ENCODE measurements at regions not wholly inside any gene's neighbourhood (a gene's known extent, or its start where the extent isn't known, plus 50 kb on each side); places are given as distances from the start of the nearest gene placed in this dataset.
"Not testable (repeated sequence)": the region's sequence is repeated elsewhere in the genome, so short reads cannot be mapped to it uniquely, and the experiment has no call there.

GRCh38 chr13:65675383-65675782 is 1554.8 kb downstream of the PCDH9 start:
- DNase-seq, result not testable (repeated sequence)

GRCh38 chr13:65670014-65670625 is 1560.0 kb downstream of the PCDH9 start:
- no peak for DNase-seq

DNA sequence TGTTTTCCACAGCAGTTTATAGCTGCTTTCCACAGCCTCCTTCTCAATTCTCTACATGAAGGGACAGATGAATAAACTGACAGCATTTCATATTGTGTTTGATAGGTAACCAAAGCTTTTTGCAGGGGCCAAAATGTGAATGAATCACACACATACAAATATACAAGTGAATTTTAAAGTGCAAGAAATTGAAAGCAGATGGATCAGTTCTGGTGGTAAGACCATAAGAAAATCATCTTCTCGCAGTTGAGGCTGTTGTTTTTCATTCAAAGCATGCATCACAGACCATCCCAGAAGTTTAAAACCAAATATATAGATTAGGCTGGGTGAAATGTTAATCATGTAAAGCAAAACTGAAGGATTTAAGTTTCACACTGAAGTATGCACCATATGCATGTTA is 1569.4 kb downstream of the PCDH9 start:
- no peak for DNase-seq

DNA sequence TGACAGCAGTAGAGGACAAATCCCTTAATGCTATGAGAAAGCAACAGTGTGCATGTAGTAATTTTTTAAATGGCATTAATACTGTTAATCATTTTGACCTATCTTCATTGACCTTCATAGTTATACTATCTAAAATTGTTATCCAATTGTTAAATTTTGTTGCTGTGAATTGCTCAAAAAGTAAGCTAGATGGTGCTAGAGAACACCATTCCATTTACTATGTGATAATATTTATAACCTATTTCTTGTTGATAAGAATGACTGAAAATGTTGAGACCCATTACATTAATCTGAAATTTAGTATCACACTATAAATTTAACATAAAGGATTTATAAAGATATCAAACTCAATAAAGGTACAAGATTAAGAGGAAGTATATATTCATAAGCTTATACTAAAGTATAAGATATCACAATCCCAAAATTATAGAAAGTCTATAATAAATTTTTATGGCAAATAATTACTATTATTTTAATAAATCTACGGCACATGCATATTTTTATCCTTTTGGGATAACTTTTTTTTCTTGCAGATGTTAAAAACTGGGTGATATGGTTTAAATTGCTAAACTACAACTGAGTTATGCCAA is 1573.3 kb downstream of the PCDH9 start:
- DNase-seq, result no peak

DNA sequence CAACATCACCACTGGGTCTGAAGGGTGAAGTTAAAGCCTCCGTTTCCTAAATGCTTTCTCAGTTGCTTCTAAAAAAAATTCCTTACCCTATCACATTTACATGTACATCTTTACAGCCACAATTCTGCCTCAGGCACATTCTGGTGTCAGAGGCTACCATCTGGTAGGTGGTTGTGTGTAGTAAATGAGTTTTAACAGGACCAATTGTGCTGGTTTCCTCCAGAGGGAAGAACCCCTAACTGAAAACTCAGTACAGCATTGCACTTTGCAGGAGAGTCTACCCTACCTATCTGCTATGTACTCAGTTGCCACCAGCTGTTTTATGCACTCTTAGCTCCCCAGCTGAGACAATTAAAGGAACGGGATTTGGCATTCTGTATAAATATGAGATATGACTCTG is 1576.5 kb downstream of the PCDH9 start:
- no peak for DNase-seq

DNA sequence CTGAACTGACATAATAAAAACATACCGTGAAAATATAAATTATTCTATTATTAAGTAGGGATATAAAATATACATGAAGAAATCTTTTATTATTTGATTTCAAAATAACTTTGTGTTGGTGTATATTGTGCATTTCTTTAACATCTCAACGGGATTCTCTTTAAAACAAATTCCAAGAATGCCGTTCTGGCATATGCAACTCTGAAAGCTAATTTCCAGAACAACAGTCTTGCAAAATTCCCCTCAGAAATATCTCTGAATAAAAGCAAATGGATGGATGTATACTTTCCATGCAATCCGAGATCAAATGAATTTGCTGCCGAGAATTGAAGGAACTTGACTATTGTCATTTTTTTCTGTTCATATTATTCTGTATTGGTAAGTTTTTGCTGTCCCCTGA is 1579.8 kb downstream of the PCDH9 start:
- no peak for DNase-seq

- no peak for DNase-seq
Measured at GRCh38 chr13:65642996-65643395, 1587.1 kb downstream of the PCDH9 start.

DNA sequence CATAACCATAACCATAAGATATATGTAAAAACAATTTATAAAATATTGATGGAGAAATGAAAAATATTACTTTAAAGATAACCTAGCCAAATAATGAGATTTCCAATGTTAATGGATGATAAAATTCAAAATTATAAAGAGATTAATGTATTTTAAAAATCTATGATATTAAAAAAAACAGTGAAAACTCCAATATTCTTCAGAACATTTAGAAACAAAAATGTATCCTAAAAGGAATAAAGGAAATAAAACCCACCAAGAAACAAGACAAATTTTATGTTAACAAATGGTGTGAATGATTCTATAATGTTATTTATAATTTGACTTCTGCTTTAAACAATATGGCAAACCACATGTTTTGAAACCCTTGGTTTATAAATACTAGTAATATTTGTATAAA is 1587.8 kb downstream of the PCDH9 start:
- no peak for DNase-seq

- peak; percentile 6 for DNase-seq
Measured at GRCh38 chr13:65638572-65639168, 1591.5 kb downstream of the PCDH9 start.

DNA sequence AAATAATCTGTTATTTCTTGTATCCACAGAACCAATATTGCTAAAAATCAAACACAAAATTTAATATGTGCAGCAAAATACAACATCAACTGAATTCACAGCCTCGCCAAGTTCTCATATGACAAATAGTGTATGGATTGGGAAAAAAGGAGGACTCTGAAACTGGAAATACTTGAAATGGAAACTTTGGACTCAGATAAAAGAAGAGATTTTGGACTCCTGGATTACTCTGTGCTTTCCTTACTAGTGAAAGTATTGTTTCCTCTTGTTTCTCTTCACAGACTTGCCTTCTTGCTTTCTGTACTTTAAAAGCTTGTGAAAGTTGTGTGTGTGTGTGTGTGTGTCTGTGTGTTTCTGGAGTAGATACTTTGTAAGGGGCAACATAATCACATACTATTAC is 1596.3 kb downstream of the PCDH9 start:
- DNase-seq, result no peak

GRCh38 chr13:65631078-65631477 is 1599.1 kb downstream of the PCDH9 start:
- DNase-seq, result no peak

GRCh38 chr13:65629926-65630325 is 1600.2 kb downstream of the PCDH9 start:
- DNase-seq, result no peak

DNA sequence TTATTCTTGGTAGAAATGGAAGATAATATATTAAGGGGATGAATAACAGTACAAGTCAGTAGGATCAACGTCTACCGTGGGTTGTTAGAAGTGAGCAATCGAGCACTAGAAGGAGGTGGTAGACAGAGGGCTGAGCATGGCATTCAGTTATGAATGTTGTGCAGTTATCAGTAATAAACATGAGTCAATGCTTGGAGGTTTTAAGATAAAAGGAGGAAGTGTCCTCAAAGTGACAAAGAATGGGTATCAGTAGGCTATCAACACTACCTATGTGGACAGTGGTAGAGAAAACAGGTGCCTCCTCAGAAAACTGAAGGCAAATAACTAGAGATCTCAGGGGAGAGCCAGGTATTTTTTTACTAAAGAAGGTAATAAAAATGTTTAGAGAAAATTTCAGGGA is 1607.0 kb downstream of the PCDH9 start:
- no peak for DNase-seq

GRCh38 chr13:65615506-65615905 is 1614.6 kb downstream of the PCDH9 start:
- DNase-seq, result no peak

DNA sequence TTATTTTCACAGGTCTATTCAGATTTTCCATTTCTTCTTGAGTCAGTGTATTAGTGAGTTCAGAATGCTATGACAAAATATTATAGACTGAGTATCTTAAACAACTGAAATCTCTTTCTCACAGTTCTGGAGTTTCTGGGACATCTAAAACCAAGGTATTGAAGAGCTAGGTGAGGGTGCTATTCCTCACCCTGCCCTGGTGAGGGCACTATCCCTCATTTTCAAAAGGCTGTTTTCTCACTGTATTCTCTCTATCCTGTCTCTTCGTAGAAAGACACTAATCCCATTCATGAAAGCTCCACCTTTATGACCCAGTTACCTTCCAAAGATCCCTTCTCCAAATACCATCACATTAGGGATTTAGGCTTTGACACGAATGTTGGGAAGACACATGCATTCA is 1617.1 kb downstream of the PCDH9 start:
- DNase-seq, result no peak

DNA sequence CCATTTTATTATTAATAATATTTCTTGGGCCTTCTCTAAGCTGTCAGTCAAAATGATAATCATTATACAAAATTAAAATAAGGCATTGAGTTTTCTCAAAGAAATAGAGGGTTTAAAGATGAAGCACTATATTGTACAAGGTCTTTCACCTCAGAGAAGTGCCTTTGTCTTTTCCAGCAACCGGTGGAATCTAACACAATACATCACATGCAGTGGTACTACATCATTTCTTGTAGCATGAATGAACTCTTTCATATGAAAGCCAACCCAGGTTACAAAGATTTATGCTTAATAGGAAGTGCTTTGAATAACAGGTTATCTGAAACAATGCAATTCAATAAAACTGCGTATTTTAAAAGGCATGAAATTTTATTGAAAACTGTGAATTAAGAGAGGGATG is 1620.8 kb downstream of the PCDH9 start:
- no peak for DNase-seq

DNA sequence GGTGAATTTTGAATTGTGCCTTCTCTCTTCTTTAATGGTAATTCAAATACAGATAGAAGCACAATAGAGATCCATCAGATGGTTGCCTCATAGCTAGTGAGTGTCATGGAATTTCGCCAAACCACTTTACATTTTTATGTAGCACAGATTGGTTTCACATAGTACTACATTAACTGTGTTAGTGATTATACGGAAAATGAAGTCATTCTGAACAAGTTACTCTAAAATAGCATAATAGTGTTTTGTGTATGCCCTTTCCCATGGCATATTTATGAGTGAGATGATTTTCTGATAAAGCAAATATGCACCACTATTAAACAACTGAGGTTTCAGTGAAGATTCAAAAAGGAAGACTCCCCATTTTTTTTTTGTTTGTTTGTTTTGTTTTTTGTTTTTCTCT is 1623.5 kb downstream of the PCDH9 start:
- DNase-seq, result no peak

DNA sequence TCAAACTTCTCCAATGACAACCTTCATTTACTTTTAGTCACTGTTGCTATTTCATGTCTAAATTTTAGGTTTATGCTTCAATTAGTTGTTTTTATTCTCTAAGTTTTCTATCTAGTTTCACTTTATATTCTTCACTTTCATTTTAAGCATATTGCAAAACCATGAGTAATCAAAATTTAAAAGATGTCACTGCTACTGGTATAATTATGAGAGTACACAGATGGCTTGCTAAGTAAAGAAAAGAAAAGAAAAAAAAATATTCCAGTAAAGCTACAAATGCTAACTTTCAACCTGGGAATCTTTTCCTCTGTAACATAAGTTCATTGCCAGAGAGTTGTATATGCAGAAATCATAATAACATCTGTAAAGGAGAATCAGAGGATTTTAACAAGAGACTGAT is 1624.7 kb downstream of the PCDH9 start:
- DNase-seq, result no peak

DNA sequence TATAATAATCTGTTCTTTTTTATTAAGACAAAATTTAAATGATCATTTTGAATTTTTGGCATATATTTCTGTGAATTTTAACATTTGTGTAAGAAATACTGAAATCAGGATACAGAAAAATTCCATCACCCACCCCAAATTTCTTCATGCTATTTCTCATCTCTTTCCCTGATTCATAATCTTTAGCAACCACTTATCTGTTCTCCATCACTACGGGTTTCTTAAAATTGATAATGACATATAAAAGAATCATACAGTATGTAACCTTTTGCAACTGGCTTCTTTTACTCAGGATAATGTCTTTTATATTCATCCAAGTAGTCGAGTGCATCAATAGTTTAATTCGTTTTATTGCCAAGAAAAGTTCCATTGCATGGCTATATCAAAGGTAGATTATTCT is 1627.0 kb downstream of the PCDH9 start:
- DNase-seq, result no peak

DNA sequence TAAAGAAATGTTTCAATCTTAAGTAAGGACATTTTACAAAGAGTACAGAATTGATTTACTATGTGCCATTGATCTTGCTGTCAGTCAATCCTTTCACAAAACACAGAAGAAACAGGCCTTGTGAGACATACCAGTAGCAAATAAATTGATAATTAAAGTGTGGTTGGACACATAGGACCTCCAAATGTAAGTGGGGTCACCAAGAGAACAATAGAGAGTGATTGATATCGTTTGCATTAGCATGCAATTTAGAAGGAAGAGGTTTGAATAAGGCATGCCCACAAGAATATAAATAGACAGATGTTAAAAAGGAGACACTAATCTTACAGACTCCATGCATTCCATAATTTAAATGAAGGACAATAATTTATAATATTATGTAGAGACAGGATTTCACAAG is 1628.3 kb downstream of the PCDH9 start:
- no peak for DNase-seq

- no peak for DNase-seq
Measured at GRCh38 chr13:65600702-65601101, 1629.4 kb downstream of the PCDH9 start.

- no peak for DNase-seq
Measured at GRCh38 chr13:65597839-65598818, 1632.0 kb downstream of the PCDH9 start.

GRCh38 chr13:65595916-65596315 is 1634.2 kb downstream of the PCDH9 start:
- no peak for DNase-seq

Data from right kidney (tissue), 1 donor.